ENCODE measurements at regions not wholly inside any gene's neighbourhood (a gene's known extent, or its start where the extent isn't known, plus 50 kb on each side); places are given as distances from the start of the nearest gene placed in this dataset.

- Mint-ChIP-seq H3K27me3 (ENCODE audit: insufficient read depth) (no peaks in the 10 kb centered on the region), H3K27ac (no peak overlapping the region), H3K36me3 (ENCODE audit: low read depth) (no peaks in the 10 kb centered on the region), H3K4me3 (no peak overlapping the region), H3K9me3 (no peaks in the 10 kb centered on the region), H3K4me1 (peaks cover 15% of the 10 kb centered on the region)
- Histone ChIP-seq H3K27me3 (ENCODE audit: control insufficient read depth, insufficient read depth, low read length, poor library complexity, severe bottlenecking) (no peaks in the 10 kb centered on the region), H3K36me3 (ENCODE audit: control insufficient read depth, insufficient read depth, low read length) (no peaks in the 10 kb centered on the region), H3K4me3 (ENCODE audit: low read length) (no peak overlapping the region), H3K9ac (ENCODE audit: extremely low read depth, low read length, poor library complexity, severe bottlenecking) (no peak overlapping the region), H3K9me3 (ENCODE audit: control insufficient read depth, low read length) (no peaks in the 10 kb centered on the region), H3K27ac (ENCODE audit: low read depth, low read length) (no peak overlapping the region), H3K4me1 (ENCODE audit: control insufficient read depth, insufficient read depth, low read length) (no peaks in the 10 kb centered on the region)
- no peak for DNase-seq
- WGBS, 2 experiments (ENCODE audit: insufficient coverage in 1 of 2, insufficient read length in 1 of 2) = 98 to 100% methylated on average over 2 to 4 of the region's 4 CpGs
- TF ChIP-seq, protein P1, sequence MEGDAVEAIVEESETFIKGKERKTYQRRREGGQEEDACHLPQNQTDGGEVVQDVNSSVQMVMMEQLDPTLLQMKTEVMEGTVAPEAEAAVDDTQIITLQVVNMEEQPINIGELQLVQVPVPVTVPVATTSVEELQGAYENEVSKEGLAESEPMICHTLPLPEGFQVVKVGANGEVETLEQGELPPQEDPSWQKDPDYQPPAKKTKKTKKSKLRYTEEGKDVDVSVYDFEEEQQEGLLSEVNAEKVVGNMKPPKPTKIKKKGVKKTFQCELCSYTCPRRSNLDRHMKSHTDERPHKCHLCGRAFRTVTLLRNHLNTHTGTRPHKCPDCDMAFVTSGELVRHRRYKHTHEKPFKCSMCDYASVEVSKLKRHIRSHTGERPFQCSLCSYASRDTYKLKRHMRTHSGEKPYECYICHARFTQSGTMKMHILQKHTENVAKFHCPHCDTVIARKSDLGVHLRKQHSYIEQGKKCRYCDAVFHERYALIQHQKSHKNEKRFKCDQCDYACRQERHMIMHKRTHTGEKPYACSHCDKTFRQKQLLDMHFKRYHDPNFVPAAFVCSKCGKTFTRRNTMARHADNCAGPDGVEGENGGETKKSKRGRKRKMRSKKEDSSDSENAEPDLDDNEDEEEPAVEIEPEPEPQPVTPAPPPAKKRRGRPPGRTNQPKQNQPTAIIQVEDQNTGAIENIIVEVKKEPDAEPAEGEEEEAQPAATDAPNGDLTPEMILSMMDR (conservative IDR thresholded peaks at IDR 0.05) = no peak
These were observed 104.1 kb downstream of the DIRAS2 start for GRCh38 chr9:90538566-90538965.

DNA sequence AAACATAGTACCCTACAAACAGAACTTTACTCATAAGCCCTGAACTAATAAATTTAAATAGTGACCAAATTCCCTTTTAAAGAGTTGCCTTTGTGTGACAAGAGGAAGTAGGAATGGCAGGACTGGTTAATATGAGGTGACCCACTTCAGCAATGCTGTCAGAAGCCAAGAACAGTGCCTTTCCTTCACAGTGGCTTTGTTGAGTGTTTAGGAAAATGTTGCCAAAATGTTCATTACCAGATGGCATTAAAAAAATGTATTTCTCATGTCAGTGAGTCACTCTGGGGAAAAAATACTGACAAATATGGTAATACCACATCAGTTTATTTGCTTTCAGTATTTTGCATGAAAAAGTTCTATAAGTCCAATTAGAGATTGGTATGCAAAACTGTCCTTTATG, 103.3 kb downstream of the DIRAS2 start:
- H3K9me3 Mint-ChIP-seq = no peaks in the 10 kb centered on the region

GRCh38 chr9:90540734-90541133, 101.9 kb downstream of the DIRAS2 start:
- DNase-seq = no peak
- H3K27me3 ChIP-seq (ENCODE audit: control insufficient read depth, insufficient read depth, low read length, poor library complexity, severe bottlenecking) = no peaks in the 10 kb centered on the region
- TF ChIP-seq, protein P1 (conservative IDR thresholded peaks at IDR 0.05) = no peak
- Mint-ChIP-seq H3K4me1 (peaks cover 13% of the 10 kb centered on the region), H3K27ac (no peak overlapping the region), H3K27me3 (ENCODE audit: insufficient read depth) (no peaks in the 10 kb centered on the region), H3K9me3 (no peaks in the 10 kb centered on the region), H3K4me3 (no peak overlapping the region), H3K36me3 (ENCODE audit: low read depth) (no peaks in the 10 kb centered on the region)
- no peak overlapping the region for H3K27ac ChIP-seq (ENCODE audit: low read depth, low read length)
- no peaks in the 10 kb centered on the region for H3K36me3 ChIP-seq (ENCODE audit: control insufficient read depth, insufficient read depth, low read length)
- 100% methylated on average over 1 of the region's 1 CpG for WGBS, 2 experiments (ENCODE audit: insufficient coverage in 1 of 2, insufficient read length in 1 of 2)
- no peaks in the 10 kb centered on the region for H3K9me3 ChIP-seq (ENCODE audit: control insufficient read depth, low read length)
- H3K9ac ChIP-seq (ENCODE audit: extremely low read depth, low read length, poor library complexity, severe bottlenecking) = no peak overlapping the region
- H3K4me1 ChIP-seq (ENCODE audit: control insufficient read depth, insufficient read depth, low read length) = no peaks in the 10 kb centered on the region
- H3K4me3 ChIP-seq (ENCODE audit: low read length) = no peak overlapping the region

More for the DNA sequence above, 103.3 kb downstream of the DIRAS2 start:
- DNase-seq = no peak
- Mint-ChIP-seq H3K4me3 (no peak overlapping the region), H3K27me3 (ENCODE audit: insufficient read depth) (no peaks in the 10 kb centered on the region), H3K36me3 (ENCODE audit: low read depth) (no peaks in the 10 kb centered on the region), H3K27ac (no peak overlapping the region), H3K4me1 (peaks cover 15% of the 10 kb centered on the region)
- H3K4me3 ChIP-seq (ENCODE audit: low read length) = no peak overlapping the region
- no peaks in the 10 kb centered on the region for H3K27me3 ChIP-seq (ENCODE audit: control insufficient read depth, insufficient read depth, low read length, poor library complexity, severe bottlenecking)
- TF ChIP-seq, protein P1 (conservative IDR thresholded peaks at IDR 0.05) = no peak
- H3K4me1 ChIP-seq (ENCODE audit: control insufficient read depth, insufficient read depth, low read length) = no peaks in the 10 kb centered on the region
- no peak overlapping the region for H3K9ac ChIP-seq (ENCODE audit: extremely low read depth, low read length, poor library complexity, severe bottlenecking)
- H3K27ac ChIP-seq (ENCODE audit: low read depth, low read length) = no peak overlapping the region
- no peaks in the 10 kb centered on the region for H3K9me3 ChIP-seq (ENCODE audit: control insufficient read depth, low read length)
- H3K36me3 ChIP-seq (ENCODE audit: control insufficient read depth, insufficient read depth, low read length) = no peaks in the 10 kb centered on the region

All from endodermal cell (in vitro differentiated cells).